BE2C (cell line): ENCODE measurements at regions not wholly inside any gene's neighbourhood (a gene's known extent, or its start where the extent isn't known, plus 50 kb on each side); places are given as distances from the start of the nearest gene placed in this dataset.

Experiments
- DNase-seq: peaks from one replicate; pipeline ENCODE4 v3.0.0-alpha.2; 2020
- H3K27me3 ChIP-seq: fragments of 250-450 bp; sonication (Bioruptor Pico); 2 replicates; pipeline ENCODE4 v1.5.1; 2020; ENCODE audit warnings: mild to moderate bottlenecking
- H3K36me3 ChIP-seq: fragments of 250-450 bp; sonication (Bioruptor Pico); 2 replicates; pipeline ENCODE4 v1.5.1; 2020; ENCODE audit warnings: mild to moderate bottlenecking
- H3K4me1 ChIP-seq: fragments of 250-450 bp; sonication (Bioruptor Pico); 2 replicates; pipeline ENCODE4 v1.5.1; 2020
- H3K4me3 ChIP-seq: 2 replicates; pipeline ENCODE4 v1.5.1; 2011; ENCODE audit warnings: low read depth, low read length
- H3K9me3 ChIP-seq: fragments of 250-450 bp; sonication (Bioruptor Pico); 2 replicates; pipeline ENCODE4 v1.5.1; 2020
- CTCF ChIP-seq: IDR thresholded peaks from 2 replicates; pipeline ENCODE4 v1.5.1; 2012; ENCODE audit warnings: mild to moderate bottlenecking, low read depth, low read length

GRCh38 chr3:127428344-127428997, 140.6 kb upstream of the PRR20G start:
- no peak for DNase-seq
- Histone ChIP-seq H3K27me3 (no peaks in the 10 kb centered on the region), H3K4me3 (no peak overlapping the region), H3K4me1 (peaks cover 4% of the 10 kb centered on the region), H3K36me3 (no peaks in the 10 kb centered on the region), H3K9me3 (no peaks in the 10 kb centered on the region)
- TF ChIP-seq CTCF = peak; percentile 18

- Histone ChIP-seq H3K9me3 (no peaks in the 10 kb centered on the region), H3K4me3 (no peak overlapping the region), H3K4me1 (peaks cover 4% of the 10 kb centered on the region), H3K36me3 (no peaks in the 10 kb centered on the region), H3K27me3 (no peaks in the 10 kb centered on the region)
- TF ChIP-seq CTCF = no peak
- no peak for DNase-seq
These were observed 139.8 kb upstream of the PRR20G start for GRCh38 chr3:127427666-127428065.

- Histone ChIP-seq H3K9me3 (no peaks in the 10 kb centered on the region), H3K27me3 (no peaks in the 10 kb centered on the region), H3K36me3 (no peaks in the 10 kb centered on the region), H3K4me3 (no peak overlapping the region), H3K4me1 (peaks cover 4% of the 10 kb centered on the region)
- TF ChIP-seq CTCF = no peak
- DNase-seq = no peak
These were observed 139.3 kb upstream of the PRR20G start for GRCh38 chr3:127427156-127427555.

GRCh38 chr3:127426444-127427153, 138.8 kb upstream of the PRR20G start:
- no peaks in the 10 kb centered on the region for H3K36me3 ChIP-seq
- peaks cover 4% of the 10 kb centered on the region for H3K4me1 ChIP-seq
- no peaks in the 10 kb centered on the region for H3K27me3 ChIP-seq
- DNase-seq = peak; percentile 41
- no peaks in the 10 kb centered on the region for H3K9me3 ChIP-seq
- no peak overlapping the region for H3K4me3 ChIP-seq
- no peak for TF ChIP-seq CTCF

GRCh38 chr3:127425505-127426443, 137.9 kb upstream of the PRR20G start:
- Histone ChIP-seq H3K36me3 (no peaks in the 10 kb centered on the region), H3K9me3 (no peaks in the 10 kb centered on the region), H3K4me1 (peaks cover 4% of the 10 kb centered on the region), H3K4me3 (no peak overlapping the region), H3K27me3 (no peaks in the 10 kb centered on the region)
- DNase-seq = no peak
- TF ChIP-seq CTCF = no peak
